ENCODE measurements at regions not wholly inside any gene's neighbourhood (a gene's known extent, or its start where the extent isn't known, plus 50 kb on each side); places are given as distances from the start of the nearest gene placed in this dataset.

DNA sequence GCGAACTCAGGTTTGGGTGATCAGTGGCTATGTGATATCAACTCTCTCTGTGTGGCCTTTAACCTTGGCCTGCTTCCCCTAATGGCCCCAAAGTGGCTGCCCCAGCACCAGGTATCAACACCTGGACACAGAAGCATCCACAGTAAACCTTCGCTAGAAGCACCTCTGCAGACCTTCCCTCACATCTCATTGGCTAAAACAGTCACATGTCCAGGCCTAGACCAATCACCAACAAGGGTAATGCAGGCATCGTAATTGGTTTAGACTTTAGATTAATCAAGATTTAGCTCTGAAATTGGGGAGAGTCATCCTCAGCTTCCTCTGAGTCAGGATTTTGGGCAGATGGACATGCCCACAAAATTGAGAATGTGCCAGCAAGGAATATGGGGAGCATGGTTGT lies 92.5 kb upstream of the MYL2 start:
- no peak for TF ChIP-seq CEBPB (IDR thresholded peaks at IDR 0.05; ENCODE audit: low read depth, low read length)
- TF ChIP-seq, protein P1, sequence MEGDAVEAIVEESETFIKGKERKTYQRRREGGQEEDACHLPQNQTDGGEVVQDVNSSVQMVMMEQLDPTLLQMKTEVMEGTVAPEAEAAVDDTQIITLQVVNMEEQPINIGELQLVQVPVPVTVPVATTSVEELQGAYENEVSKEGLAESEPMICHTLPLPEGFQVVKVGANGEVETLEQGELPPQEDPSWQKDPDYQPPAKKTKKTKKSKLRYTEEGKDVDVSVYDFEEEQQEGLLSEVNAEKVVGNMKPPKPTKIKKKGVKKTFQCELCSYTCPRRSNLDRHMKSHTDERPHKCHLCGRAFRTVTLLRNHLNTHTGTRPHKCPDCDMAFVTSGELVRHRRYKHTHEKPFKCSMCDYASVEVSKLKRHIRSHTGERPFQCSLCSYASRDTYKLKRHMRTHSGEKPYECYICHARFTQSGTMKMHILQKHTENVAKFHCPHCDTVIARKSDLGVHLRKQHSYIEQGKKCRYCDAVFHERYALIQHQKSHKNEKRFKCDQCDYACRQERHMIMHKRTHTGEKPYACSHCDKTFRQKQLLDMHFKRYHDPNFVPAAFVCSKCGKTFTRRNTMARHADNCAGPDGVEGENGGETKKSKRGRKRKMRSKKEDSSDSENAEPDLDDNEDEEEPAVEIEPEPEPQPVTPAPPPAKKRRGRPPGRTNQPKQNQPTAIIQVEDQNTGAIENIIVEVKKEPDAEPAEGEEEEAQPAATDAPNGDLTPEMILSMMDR (IDR thresholded peaks at IDR 0.05; ENCODE audit: control extremely low read depth in 1 of 3, insufficient read depth in 1 of 3, low read depth in 1 of 3, low read length in 3 of 3): no peak
- TF ChIP-seq SP2 (IDR thresholded peaks at IDR 0.05; ENCODE audit: low read length): no peak
- no peak for TF ChIP-seq EZH2 (IDR thresholded peaks at IDR 0.05; ENCODE audit: low read depth, low read length, severe bottlenecking)
- no peak for TF ChIP-seq SP1 (IDR thresholded peaks at IDR 0.05; ENCODE audit: low read depth, low read length)
- TF ChIP-seq EGR1 (IDR thresholded peaks at IDR 0.05; ENCODE audit: borderline replicate concordance, low read depth, low read length): no peak
- TF ChIP-seq HDAC2 (IDR thresholded peaks at IDR 0.05; ENCODE audit: borderline replicate concordance in 1 of 2, low read depth in 2 of 2, low read length in 2 of 2): no peak
- no peak for TF ChIP-seq EP300 (IDR thresholded peaks at IDR 0.05; ENCODE audit: borderline replicate concordance in 1 of 2, low read depth in 2 of 2, low read length in 2 of 2)
